ENCODE measurements at regions not wholly inside any gene's neighbourhood (a gene's known extent, or its start where the extent isn't known, plus 50 kb on each side); places are given as distances from the start of the nearest gene placed in this dataset.

- TF ChIP-seq MAX (IDR thresholded peaks at IDR 0.05) (no peak), TCF12 (IDR thresholded peaks at IDR 0.05; ENCODE audit: low read depth) (no peak), NFIC (IDR thresholded peaks at IDR 0.05) (no peak), TEAD4 (IDR thresholded peaks at IDR 0.05) (no peak), EP300 (IDR thresholded peaks at IDR 0.05; ENCODE audit: borderline replicate concordance) (no peak), RAD21 (IDR thresholded peaks at IDR 0.05; ENCODE audit: low read depth) (no peak), TAF1 (IDR thresholded peaks at IDR 0.05; ENCODE audit: low read depth) (no peak), EGR1 (IDR thresholded peaks at IDR 0.05) (no peak), ZBTB7A (IDR thresholded peaks at IDR 0.05; ENCODE audit: low read depth) (no peak), CEBPB (IDR thresholded peaks at IDR 0.05) (no peak), CREB1 (IDR thresholded peaks at IDR 0.05; ENCODE audit: low read depth) (no peak)
- TF ChIP-seq, protein P1, sequence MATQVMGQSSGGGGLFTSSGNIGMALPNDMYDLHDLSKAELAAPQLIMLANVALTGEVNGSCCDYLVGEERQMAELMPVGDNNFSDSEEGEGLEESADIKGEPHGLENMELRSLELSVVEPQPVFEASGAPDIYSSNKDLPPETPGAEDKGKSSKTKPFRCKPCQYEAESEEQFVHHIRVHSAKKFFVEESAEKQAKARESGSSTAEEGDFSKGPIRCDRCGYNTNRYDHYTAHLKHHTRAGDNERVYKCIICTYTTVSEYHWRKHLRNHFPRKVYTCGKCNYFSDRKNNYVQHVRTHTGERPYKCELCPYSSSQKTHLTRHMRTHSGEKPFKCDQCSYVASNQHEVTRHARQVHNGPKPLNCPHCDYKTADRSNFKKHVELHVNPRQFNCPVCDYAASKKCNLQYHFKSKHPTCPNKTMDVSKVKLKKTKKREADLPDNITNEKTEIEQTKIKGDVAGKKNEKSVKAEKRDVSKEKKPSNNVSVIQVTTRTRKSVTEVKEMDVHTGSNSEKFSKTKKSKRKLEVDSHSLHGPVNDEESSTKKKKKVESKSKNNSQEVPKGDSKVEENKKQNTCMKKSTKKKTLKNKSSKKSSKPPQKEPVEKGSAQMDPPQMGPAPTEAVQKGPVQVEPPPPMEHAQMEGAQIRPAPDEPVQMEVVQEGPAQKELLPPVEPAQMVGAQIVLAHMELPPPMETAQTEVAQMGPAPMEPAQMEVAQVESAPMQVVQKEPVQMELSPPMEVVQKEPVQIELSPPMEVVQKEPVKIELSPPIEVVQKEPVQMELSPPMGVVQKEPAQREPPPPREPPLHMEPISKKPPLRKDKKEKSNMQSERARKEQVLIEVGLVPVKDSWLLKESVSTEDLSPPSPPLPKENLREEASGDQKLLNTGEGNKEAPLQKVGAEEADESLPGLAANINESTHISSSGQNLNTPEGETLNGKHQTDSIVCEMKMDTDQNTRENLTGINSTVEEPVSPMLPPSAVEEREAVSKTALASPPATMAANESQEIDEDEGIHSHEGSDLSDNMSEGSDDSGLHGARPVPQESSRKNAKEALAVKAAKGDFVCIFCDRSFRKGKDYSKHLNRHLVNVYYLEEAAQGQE (IDR thresholded peaks at IDR 0.05; ENCODE audit: low read depth): no peak
- TF ChIP-seq, protein P2, sequence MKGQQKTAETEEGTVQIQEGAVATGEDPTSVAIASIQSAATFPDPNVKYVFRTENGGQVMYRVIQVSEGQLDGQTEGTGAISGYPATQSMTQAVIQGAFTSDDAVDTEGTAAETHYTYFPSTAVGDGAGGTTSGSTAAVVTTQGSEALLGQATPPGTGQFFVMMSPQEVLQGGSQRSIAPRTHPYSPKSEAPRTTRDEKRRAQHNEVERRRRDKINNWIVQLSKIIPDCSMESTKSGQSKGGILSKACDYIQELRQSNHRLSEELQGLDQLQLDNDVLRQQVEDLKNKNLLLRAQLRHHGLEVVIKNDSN (IDR thresholded peaks at IDR 0.05): no peak
These were observed 637.4 kb downstream of the CD109 start for GRCh38 chr6:74333406-74333805.

Measured in Ishikawa (cell line).